ENCODE measurements at regions not wholly inside any gene's neighbourhood (a gene's known extent, or its start where the extent isn't known, plus 50 kb on each side); places are given as distances from the start of the nearest gene placed in this dataset.

DNA sequence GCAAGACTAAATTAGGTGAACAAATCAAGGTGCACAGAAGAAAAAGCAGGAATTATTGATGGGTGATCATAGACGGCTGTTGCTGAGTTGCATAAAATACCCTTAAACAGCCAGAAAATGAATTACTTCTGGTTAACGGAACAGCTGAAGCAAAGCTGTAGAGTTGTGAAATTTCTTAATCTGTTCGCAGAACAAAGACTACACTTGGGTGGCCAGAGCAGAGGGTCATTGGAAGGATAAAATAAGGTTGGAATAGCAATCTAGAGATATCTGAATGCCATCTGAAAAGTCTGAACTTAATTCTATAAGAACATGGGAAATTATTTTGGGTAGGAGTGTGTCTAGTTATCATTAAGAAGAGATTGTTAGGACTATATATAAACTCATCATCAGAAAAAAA is 339.1 kb upstream of the RSPO3 start:
- no peak overlapping the region for H3K4me3 ChIP-seq
- DNase-seq (ENCODE audit: low read depth in 1 of 2, low spot score in 2 of 2) = no peak
- H3K27me3 ChIP-seq (replicated peaks) = 0 out of 2 replicates have a peak, but pooled peaks cover 3% of the 10 kb centered on the region
- H3K9me3 ChIP-seq (replicated peaks) = no peaks in the 10 kb centered on the region
- no peak overlapping the region for H3K27ac ChIP-seq
- no peaks in the 10 kb centered on the region for H3K36me3 ChIP-seq
- H3K4me1 ChIP-seq (replicated peaks) = no peaks in the 10 kb centered on the region

DNA sequence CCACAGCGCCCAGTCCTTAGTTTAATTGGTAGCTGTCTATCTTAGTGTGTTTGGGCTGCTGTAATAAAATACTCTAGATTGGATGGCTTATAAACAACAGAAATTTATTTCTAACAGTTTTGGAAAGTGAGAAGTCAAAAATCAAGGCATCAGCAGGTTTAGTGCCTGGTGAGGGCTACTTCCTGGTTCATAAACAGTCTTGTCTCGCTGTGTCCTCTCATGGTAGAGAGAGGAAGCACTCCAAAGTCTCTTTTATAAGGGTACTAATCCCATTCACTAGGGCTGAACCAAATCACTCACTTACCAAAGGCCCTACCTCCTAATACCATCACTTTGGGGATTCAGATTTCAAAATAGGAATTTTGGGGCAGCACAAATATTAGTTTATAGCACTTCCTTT is 336.9 kb upstream of the RSPO3 start:
- Histone ChIP-seq H3K27me3 (replicated peaks) (no peaks in the 10 kb centered on the region), H3K4me1 (replicated peaks) (no peaks in the 10 kb centered on the region), H3K4me3 (no peak overlapping the region), H3K27ac (no peak overlapping the region), H3K36me3 (no peaks in the 10 kb centered on the region), H3K9me3 (replicated peaks) (no peaks in the 10 kb centered on the region)
- DNase-seq (ENCODE audit: low read depth in 1 of 2, low spot score in 2 of 2) = no peak

- Histone ChIP-seq H3K36me3 (no peaks in the 10 kb centered on the region), H3K27me3 (replicated peaks) (no peaks in the 10 kb centered on the region), H3K9me3 (replicated peaks) (no peaks in the 10 kb centered on the region), H3K27ac (no peak overlapping the region), H3K4me3 (no peak overlapping the region), H3K4me1 (replicated peaks) (no peaks in the 10 kb centered on the region)
- DNase-seq (ENCODE audit: low read depth in 1 of 2, low spot score in 2 of 2) = no peak
Measured at GRCh38 chr6:126784161-126784790, 334.2 kb upstream of the RSPO3 start.

- no peaks in the 10 kb centered on the region for H3K36me3 ChIP-seq
- H3K4me3 ChIP-seq = no peak overlapping the region
- no peaks in the 10 kb centered on the region for H3K9me3 ChIP-seq (replicated peaks)
- DNase-seq (ENCODE audit: low read depth in 1 of 2, low spot score in 2 of 2) = no peak
- no peaks in the 10 kb centered on the region for H3K27me3 ChIP-seq (replicated peaks)
- no peaks in the 10 kb centered on the region for H3K4me1 ChIP-seq (replicated peaks)
- no peak overlapping the region for H3K27ac ChIP-seq
Measured at GRCh38 chr6:126786262-126786661, 332.2 kb upstream of the RSPO3 start.

- H3K36me3 ChIP-seq = no peaks in the 10 kb centered on the region
- no peaks in the 10 kb centered on the region for H3K27me3 ChIP-seq (replicated peaks)
Measured at GRCh38 chr6:126787635-126788034, 330.8 kb upstream of the RSPO3 start.

GRCh38 chr6:126788861-126789365 is 329.6 kb upstream of the RSPO3 start:
- DNase-seq (ENCODE audit: low read depth in 1 of 2, low spot score in 2 of 2) = no peak
- H3K27ac ChIP-seq = no peak overlapping the region
- H3K36me3 ChIP-seq = no peaks in the 10 kb centered on the region
- no peaks in the 10 kb centered on the region for H3K4me1 ChIP-seq (replicated peaks)
- H3K27me3 ChIP-seq (replicated peaks) = no peaks in the 10 kb centered on the region
- H3K9me3 ChIP-seq (replicated peaks) = no peaks in the 10 kb centered on the region
- H3K4me3 ChIP-seq = no peak overlapping the region

More at GRCh38 chr6:126787635-126788034, 330.8 kb upstream of the RSPO3 start:
- H3K27ac ChIP-seq = no peak overlapping the region
- DNase-seq (ENCODE audit: low read depth in 1 of 2, low spot score in 2 of 2) = no peak
- no peaks in the 10 kb centered on the region for H3K9me3 ChIP-seq (replicated peaks)
- no peaks in the 10 kb centered on the region for H3K4me1 ChIP-seq (replicated peaks)
- H3K4me3 ChIP-seq = no peak overlapping the region

DNA sequence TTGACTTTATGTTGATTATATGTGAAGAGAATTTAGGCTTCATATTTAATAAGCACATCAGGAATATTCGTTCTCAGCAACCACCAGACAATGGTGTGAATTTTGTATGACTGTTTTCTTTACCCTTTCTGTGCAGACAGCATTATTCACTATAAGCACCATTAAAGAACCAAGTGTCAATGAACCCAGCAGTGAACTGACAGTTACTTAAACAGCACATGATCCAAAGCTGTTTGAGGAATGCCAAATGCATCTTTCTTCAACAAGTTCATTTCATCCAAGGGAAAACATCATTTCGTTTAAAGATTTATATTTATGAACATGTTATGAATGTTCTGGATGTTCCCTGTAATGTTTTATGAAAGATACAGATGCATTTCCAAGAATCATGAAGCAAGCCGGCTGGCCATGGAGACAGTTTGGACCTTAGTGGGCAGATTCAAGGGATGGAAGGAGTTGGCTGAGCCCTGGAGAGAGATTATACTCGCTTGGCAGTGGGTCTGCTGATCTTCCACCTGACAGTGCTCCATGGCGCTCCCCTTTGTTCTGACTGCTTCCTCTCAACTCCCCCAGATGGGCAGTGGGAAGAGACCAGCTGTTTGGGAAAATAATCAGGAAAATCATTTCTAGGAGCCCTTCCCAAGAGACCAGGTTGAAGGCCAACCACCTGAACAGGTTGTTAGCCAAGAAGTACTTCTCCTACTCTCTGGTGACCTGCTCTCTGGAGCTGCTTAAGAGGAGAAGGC is 326.0 kb upstream of the RSPO3 start:
- Histone ChIP-seq H3K27me3 (replicated peaks) (no peaks in the 10 kb centered on the region), H3K4me1 (replicated peaks) (no peaks in the 10 kb centered on the region), H3K27ac (no peak overlapping the region), H3K4me3 (no peak overlapping the region), H3K36me3 (no peaks in the 10 kb centered on the region), H3K9me3 (replicated peaks) (no peaks in the 10 kb centered on the region)
- DNase-seq (ENCODE audit: low read depth in 1 of 2, low spot score in 2 of 2) = no peak

DNA sequence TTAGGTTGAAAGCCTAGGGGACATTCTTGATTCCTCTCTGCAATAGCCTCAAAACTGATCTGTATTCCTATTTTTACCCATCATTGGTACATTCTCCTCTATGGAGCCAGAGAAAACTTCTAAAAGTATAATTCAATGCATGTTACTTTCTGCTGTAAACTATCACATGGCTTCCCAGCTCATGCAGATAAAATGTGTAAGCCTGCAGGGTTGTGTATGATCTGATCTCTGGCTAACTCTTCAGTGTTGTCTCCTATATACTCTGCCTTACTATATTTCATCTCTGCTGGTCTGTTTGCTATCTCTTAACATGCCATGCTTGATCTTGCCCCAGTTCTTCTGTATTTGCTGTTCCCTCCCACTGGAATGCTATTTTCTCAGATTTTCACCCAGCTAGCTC is 323.3 kb upstream of the RSPO3 start:
- no peaks in the 10 kb centered on the region for H3K4me1 ChIP-seq (replicated peaks)
- DNase-seq (ENCODE audit: low read depth in 1 of 2, low spot score in 2 of 2) = no peak

GRCh38 chr6:126797981-126798380 is 320.5 kb upstream of the RSPO3 start:
- H3K4me3 ChIP-seq = no peak overlapping the region
- H3K36me3 ChIP-seq = no peaks in the 10 kb centered on the region
- H3K27ac ChIP-seq = no peak overlapping the region
- H3K9me3 ChIP-seq (replicated peaks) = no peaks in the 10 kb centered on the region
- H3K27me3 ChIP-seq (replicated peaks) = no peaks in the 10 kb centered on the region
- no peaks in the 10 kb centered on the region for H3K4me1 ChIP-seq (replicated peaks)
- no peak for DNase-seq (ENCODE audit: low read depth in 1 of 2, low spot score in 2 of 2)

More for the DNA sequence above, 323.3 kb upstream of the RSPO3 start:
- H3K9me3 ChIP-seq (replicated peaks) = no peaks in the 10 kb centered on the region
- H3K27me3 ChIP-seq (replicated peaks) = no peaks in the 10 kb centered on the region
- no peak overlapping the region for H3K4me3 ChIP-seq
- no peak overlapping the region for H3K27ac ChIP-seq
- no peaks in the 10 kb centered on the region for H3K36me3 ChIP-seq

GRCh38 chr6:126803769-126804168 is 314.7 kb upstream of the RSPO3 start:
- Histone ChIP-seq H3K4me3 (no peak overlapping the region), H3K27ac (no peak overlapping the region), H3K4me1 (replicated peaks) (peaks cover 15% of the 10 kb centered on the region), H3K36me3 (no peaks in the 10 kb centered on the region), H3K27me3 (replicated peaks) (no peaks in the 10 kb centered on the region), H3K9me3 (replicated peaks) (no peaks in the 10 kb centered on the region)
- DNase-seq (ENCODE audit: low read depth in 1 of 2, low spot score in 2 of 2) = no peak

GRCh38 chr6:126804332-126805064 is 314.0 kb upstream of the RSPO3 start:
- DNase-seq (ENCODE audit: low read depth in 1 of 2, low spot score in 2 of 2) = peak in 1 of 2 experiments; percentile 67
- Histone ChIP-seq H3K36me3 (no peaks in the 10 kb centered on the region), H3K9me3 (replicated peaks) (no peaks in the 10 kb centered on the region), H3K27ac (no peak overlapping the region), H3K4me3 (no peak overlapping the region), H3K27me3 (replicated peaks) (no peaks in the 10 kb centered on the region), H3K4me1 (replicated peaks) (peaks cover 15% of the 10 kb centered on the region)

DNA sequence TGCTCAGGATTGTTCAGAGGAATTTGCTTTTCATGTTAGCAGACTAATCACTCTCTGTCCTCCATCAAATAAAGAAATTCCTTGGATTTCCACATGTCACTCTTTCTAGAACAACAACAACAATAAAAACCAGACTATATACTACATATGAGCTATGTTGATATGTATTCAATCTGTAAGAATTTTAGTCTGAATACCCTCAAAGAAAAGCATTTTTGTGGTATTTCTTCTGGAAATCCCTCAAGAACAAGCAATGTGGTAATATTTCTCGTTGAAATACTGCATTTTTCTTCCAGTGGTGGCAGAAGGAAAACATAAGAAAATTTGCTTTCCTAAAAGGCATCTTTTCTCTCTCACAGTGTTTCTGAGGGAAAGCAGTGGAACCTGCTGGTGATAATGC is 312.6 kb upstream of the RSPO3 start:
- no peak for DNase-seq (ENCODE audit: low read depth in 1 of 2, low spot score in 2 of 2)
- H3K9me3 ChIP-seq (replicated peaks) = no peaks in the 10 kb centered on the region
- H3K27me3 ChIP-seq (replicated peaks) = no peaks in the 10 kb centered on the region
- H3K36me3 ChIP-seq = no peaks in the 10 kb centered on the region
- no peak overlapping the region for H3K4me3 ChIP-seq
- H3K4me1 ChIP-seq (replicated peaks) = peaks cover 15% of the 10 kb centered on the region
- H3K27ac ChIP-seq = no peak overlapping the region

GRCh38 chr6:126807876-126808275 is 310.6 kb upstream of the RSPO3 start:
- Histone ChIP-seq H3K27ac (no peak overlapping the region), H3K36me3 (no peaks in the 10 kb centered on the region), H3K27me3 (replicated peaks) (no peaks in the 10 kb centered on the region), H3K4me1 (replicated peaks) (peaks cover 27% of the 10 kb centered on the region), H3K4me3 (no peak overlapping the region), H3K9me3 (replicated peaks) (no peaks in the 10 kb centered on the region)
- DNase-seq (ENCODE audit: low read depth in 1 of 2, low spot score in 2 of 2) = no peak

GRCh38 chr6:126811321-126811720 is 307.1 kb upstream of the RSPO3 start:
- Histone ChIP-seq H3K36me3 (no peaks in the 10 kb centered on the region), H3K4me1 (replicated peaks) (peaks cover 15% of the 10 kb centered on the region), H3K27me3 (replicated peaks) (no peaks in the 10 kb centered on the region), H3K27ac (no peak overlapping the region), H3K9me3 (replicated peaks) (no peaks in the 10 kb centered on the region), H3K4me3 (no peak overlapping the region)
- no peak for DNase-seq (ENCODE audit: low read depth in 1 of 2, low spot score in 2 of 2)
